ENCODE measurements at regions not wholly inside any gene's neighbourhood (a gene's known extent, or its start where the extent isn't known, plus 50 kb on each side); places are given as distances from the start of the nearest gene placed in this dataset.

GRCh38 chr7:118755067-118755625 lies 530.6 kb downstream of the ANKRD7 start:
- H3F3A ChIP-seq (ENCODE audit: insufficient read depth, low read depth): no peaks in the 10 kb centered on the region
- H3K9me3 ChIP-seq (ENCODE audit: insufficient read depth, low read depth): no peaks in the 10 kb centered on the region
- no peak overlapping the region for H3K27ac ChIP-seq
- no TSS peak for BruUV-seq (replicated peaks)
- no peaks in the 10 kb centered on the region for H3K27me3 ChIP-seq (ENCODE audit: insufficient read depth, low read depth)
- intact Hi-C loops (cut with micrococcal nuclease; ENCODE audit: unreplicated experiment): no loop called here
- no peaks in the 10 kb centered on the region for H3K36me3 ChIP-seq (ENCODE audit: low read depth)
- no peaks in the 10 kb centered on the region for H3K79me2 ChIP-seq (ENCODE audit: low read depth)
- peak; percentile 3 to 38 for DNase-seq
- ChIA-PET POLR2A (ENCODE audit: unreplicated experiment) (no interaction called here), CTCF (interaction anchor here (0.7 kb wide), 1 partner anchor 1036 kb away, joined by 3 read pairs; no protein-coding TSS in a partner anchor)
- no peaks in the 10 kb centered on the region for H3K4me1 ChIP-seq (replicated peaks; ENCODE audit: insufficient read depth)
- H3K4me3 ChIP-seq: no peak overlapping the region
- no peak overlapping the region for H2AFZ ChIP-seq
- H3K4me2 ChIP-seq: no peak overlapping the region
- no peaks in the 10 kb centered on the region for H4K20me1 ChIP-seq (ENCODE audit: insufficient read depth)
- no peaks in the 10 kb centered on the region for H3K9me2 ChIP-seq (ENCODE audit: insufficient read depth)
- TF ChIP-seq CTCF (conservative IDR thresholded peaks at IDR 0.05) (no peak), EZH2 (IDR thresholded peaks at IDR 0.05; ENCODE audit: low read depth) (no peak)

- Histone ChIP-seq H3K4me2 (no peak overlapping the region), H3K79me2 (ENCODE audit: low read depth) (no peaks in the 10 kb centered on the region), H3K4me1 (replicated peaks; ENCODE audit: insufficient read depth) (no peaks in the 10 kb centered on the region), H3K36me3 (ENCODE audit: low read depth) (no peaks in the 10 kb centered on the region), H3K4me3 (no peak overlapping the region), H3K27me3 (ENCODE audit: insufficient read depth, low read depth) (no peaks in the 10 kb centered on the region), H2AFZ (no peak overlapping the region), H3F3A (ENCODE audit: insufficient read depth, low read depth) (no peaks in the 10 kb centered on the region), H3K27ac (no peak overlapping the region), H3K9me2 (ENCODE audit: insufficient read depth) (no peaks in the 10 kb centered on the region), H3K9me3 (ENCODE audit: insufficient read depth, low read depth) (no peaks in the 10 kb centered on the region), H4K20me1 (ENCODE audit: insufficient read depth) (no peaks in the 10 kb centered on the region)
- CTCF ChIA-PET: no interaction called here
- no TSS peak for BruUV-seq (replicated peaks)
- TF ChIP-seq CTCF (conservative IDR thresholded peaks at IDR 0.05) (no peak), EZH2 (IDR thresholded peaks at IDR 0.05; ENCODE audit: low read depth) (no peak)
- intact Hi-C loops (cut with micrococcal nuclease; ENCODE audit: unreplicated experiment): no loop called here
- POLR2A ChIA-PET (ENCODE audit: unreplicated experiment): no interaction called here
- no peak for DNase-seq
Measured at GRCh38 chr7:118757066-118757465, 532.6 kb downstream of the ANKRD7 start.

DNA sequence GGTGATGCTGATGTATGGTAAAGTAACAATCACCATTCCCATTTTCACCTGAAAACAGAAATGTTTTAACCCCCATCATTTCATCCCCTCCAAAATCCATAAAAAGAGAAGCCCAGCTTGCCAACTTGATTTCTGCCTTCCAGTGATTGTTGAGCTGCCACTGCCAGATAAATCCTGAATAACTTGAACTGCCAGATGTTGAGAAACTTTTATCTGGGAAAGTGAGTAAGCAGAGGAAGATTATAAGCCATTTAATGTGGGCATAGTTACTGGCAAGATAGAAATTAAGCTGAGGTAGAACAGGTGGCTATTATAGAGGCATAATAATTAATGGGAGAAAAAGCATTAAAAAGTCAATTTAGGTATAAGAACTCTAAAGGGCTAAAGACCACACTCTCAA lies 534.1 kb downstream of the ANKRD7 start:
- Histone ChIP-seq H3K4me1 (replicated peaks; ENCODE audit: insufficient read depth) (no peaks in the 10 kb centered on the region), H3K36me3 (ENCODE audit: low read depth) (no peaks in the 10 kb centered on the region), H3K9me3 (ENCODE audit: insufficient read depth, low read depth) (no peaks in the 10 kb centered on the region), H3F3A (ENCODE audit: insufficient read depth, low read depth) (no peaks in the 10 kb centered on the region), H3K79me2 (ENCODE audit: low read depth) (no peaks in the 10 kb centered on the region), H4K20me1 (ENCODE audit: insufficient read depth) (no peaks in the 10 kb centered on the region), H3K4me3 (no peak overlapping the region), H2AFZ (no peak overlapping the region), H3K27me3 (ENCODE audit: insufficient read depth, low read depth) (no peaks in the 10 kb centered on the region), H3K9me2 (ENCODE audit: insufficient read depth) (no peaks in the 10 kb centered on the region), H3K27ac (no peak overlapping the region), H3K4me2 (no peak overlapping the region)
- no peak for TF ChIP-seq CTCF (conservative IDR thresholded peaks at IDR 0.05)
- TF ChIP-seq EZH2 (IDR thresholded peaks at IDR 0.05; ENCODE audit: low read depth): no peak
- intact Hi-C loops (cut with micrococcal nuclease; ENCODE audit: unreplicated experiment): no loop called here
- POLR2A ChIA-PET (ENCODE audit: unreplicated experiment): no interaction called here
- DNase-seq: no peak
- CTCF ChIA-PET: no interaction called here
- no TSS peak for BruUV-seq (replicated peaks)
